ENCODE measurements at regions not wholly inside any gene's neighbourhood (a gene's known extent, or its start where the extent isn't known, plus 50 kb on each side); places are given as distances from the start of the nearest gene placed in this dataset.

- TF ChIP-seq, protein P1, sequence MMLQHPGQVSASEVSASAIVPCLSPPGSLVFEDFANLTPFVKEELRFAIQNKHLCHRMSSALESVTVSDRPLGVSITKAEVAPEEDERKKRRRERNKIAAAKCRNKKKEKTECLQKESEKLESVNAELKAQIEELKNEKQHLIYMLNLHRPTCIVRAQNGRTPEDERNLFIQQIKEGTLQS (IDR thresholded peaks at IDR 0.05; ENCODE audit: insufficient read depth, low read depth, low read length), result no peak
- no peak for TF ChIP-seq HDAC2 (IDR thresholded peaks at IDR 0.05; ENCODE audit: borderline replicate concordance in 1 of 2, low read depth in 2 of 2, low read length in 2 of 2)
- no peak for TF ChIP-seq SUZ12 (IDR thresholded peaks at IDR 0.05; ENCODE audit: low read length)
- no peak for TF ChIP-seq BRCA1 (IDR thresholded peaks at IDR 0.05; ENCODE audit: low read depth, low read length)
- TF ChIP-seq RAD21 (IDR thresholded peaks at IDR 0.05 in 1 of 2, conservative IDR thresholded peaks at IDR 0.05 in 1 of 2; ENCODE audit: low read depth in 2 of 2, low read length in 2 of 2), result no peak
These were observed 1631.3 kb downstream of the DPP10 start (continued) for GRCh38 chr2:116073731-116074130.

Data from H1 (cell line).